Heart left ventricle (tissue), 16 donors: ENCODE measurements at regions not wholly inside any gene's neighbourhood (a gene's known extent, or its start where the extent isn't known, plus 50 kb on each side); places are given as distances from the start of the nearest gene placed in this dataset.
"Not testable (repeated sequence)": the region's sequence is repeated elsewhere in the genome, so short reads cannot be mapped to it uniquely, and the experiment has no call there.

ENCODE experiments used
- ATAC-seq, 4 donors: fragments of 200-7000 bp; cut with Tn5 transposase; one replicate each; pipeline ENCODE4 v1.9.1; 2020 to 2022; ENCODE audit warnings: moderate library complexity in 4 of 4, mild to moderate bottlenecking in 3 of 4, moderate number of reproducible peaks in 1 of 4
- DNase-seq, 5 donors: peaks; one replicate each; pipeline ENCODE4 v3.0.0-alpha.2; 2020
- H3K27ac ChIP-seq, 12 donors: fragments of 200-600 bp; sonication (generic) in 4 of 12; one replicate each; pipeline versions ENCODE4 v1.5.0 to v1.8.0; 2016 to 2022; ENCODE audit warnings: mild to moderate bottlenecking in 2 of 12
- H3K27me3 ChIP-seq, 9 donors: fragments of 200-600 bp; sonication (generic) in 2 of 9; one replicate each; pipeline versions ENCODE4 v1.5.1 to v1.8.0; 2016 to 2022; ENCODE audit warnings: mild to moderate bottlenecking in 3 of 9
- H3K36me3 ChIP-seq, 9 donors: fragments of 200-600 bp; sonication (generic) in 2 of 9; one replicate each; pipeline versions ENCODE4 v1.5.0 to v1.8.0; 2018 to 2022; ENCODE audit warnings: mild to moderate bottlenecking in 2 of 9
- H3K4me1 ChIP-seq, 12 donors: fragments of 200-600 bp; sonication (generic) in 4 of 12; one replicate each; pipeline versions ENCODE4 v1.5.0 to v1.8.0; 2016 to 2022; ENCODE audit warnings: mild to moderate bottlenecking in 3 of 12
- H3K4me3 ChIP-seq, 12 donors: fragments of 200-600 bp; sonication (generic) in 4 of 12; one replicate each; pipeline versions ENCODE4 v1.5.0 to v1.8.0; 2017 to 2022; ENCODE audit warnings: mild to moderate bottlenecking in 9 of 12, moderate library complexity in 4 of 12
- H3K9me3 ChIP-seq, 12 donors: fragments of 200-600 bp; sonication (generic) in 4 of 12; one replicate each; pipeline versions ENCODE4 v1.5.0 to v1.8.0; 2016 to 2022; ENCODE audit warnings: mild to moderate bottlenecking in 1 of 12
- CTCF ChIP-seq, 12 donors: fragments of 200-600 bp; sonication (generic) in 4 of 12; IDR thresholded peaks; one replicate each; pipeline versions ENCODE4 v1.5.0 to v1.8.0; 2018 to 2022; ENCODE audit warnings: antibody characterized with exemption in 12 of 12, mild to moderate bottlenecking in 5 of 12
- POLR2A ChIP-seq, 2 donors: fragments of 450-650 bp; IDR thresholded peaks; one replicate each; pipeline ENCODE4 v1.6.1; 2017; ENCODE audit warnings: antibody characterized with exemption in 2 of 2, mild to moderate bottlenecking in 2 of 2, moderate library complexity in 2 of 2
- WGBS, 4 donors: extraction: QIAGEN DNeasy Blood & Tissue Kit in 2 of 4; methylation state at CpG; one replicate each; pipeline versions ENCODE4 v1.1.5 to v1.1.7; 2013 to 2018; 5-methylcytosine and 5-hydroxymethylcytosine counted together
- intact Hi-C, 10 donors: fragments of 100-400 bp; cut with DNase I; formaldehyde crosslinking; loops; one replicate each; pipeline versions ENCODE4 v1.11.1 to v1.14.2; 2022
- donor health status: ischemic (EF 13 %, LVEDD 7.1; RV severe dilation, severe dysfunction).
- donor health status: healthy with polysubstance abuse.
- donor health status: DM: no; HTN: yes; CAD: no.
- donor health status: DM: no; HTN: no; CAD: no.
- donor health status: ischemic (EF 25% LVEDD 6.9; RV normal size, moderate dysfunction).
- donor health status: ischemic (EF 25% LVEDD 5.7; RV mildly dilated, moderate dysfunction).
- donor health status: healthy.
- donor health status: DM: yes; HTN: yes; CAD: no.
- donor health status: ischemic (EF 35%, LVEDD 5.7; RV mildly dilated, moderate dysfunction).
- donor health status: nonischemic (EF 11% LVEDD 7.7; RV severe dilation, severe dysfunction).
- donor health status: DM: yes; HTN: yes; CAD: no.
- donor health status: PGD.
- donor health status: ischemic (EF 29% LVEDD 5.4; RV normal size, mild dysfunction).
- donor health status: nonischemic (EF 23%, LVEDD 6.1; RV moderate dilation, normal function).

- H3K9me3 ChIP-seq = peaks cover 0 to 3% (median 0%) of the 10 kb centered on the region in 12 donors
- TF ChIP-seq POLR2A (IDR thresholded peaks at IDR 0.05) = no peak
- no peak for TF ChIP-seq CTCF (IDR thresholded peaks at IDR 0.05)
- no peak overlapping the region for H3K27ac ChIP-seq
- no peak overlapping the region for H3K4me3 ChIP-seq
- intact Hi-C loops = no loop called here
- 77 to 85% (median 83%) methylated on average over 11 of the region's 11 CpGs for WGBS, 4 donors
- H3K4me1 ChIP-seq = no peaks in the 10 kb centered on the region
- H3K36me3 ChIP-seq = no peaks in the 10 kb centered on the region
- ATAC-seq (no peak), DNase-seq (no peak)
- no peaks in the 10 kb centered on the region for H3K27me3 ChIP-seq
Observed at GRCh38 chr5:1983919-1984695, 101.4 kb upstream of the IRX4 start.

GRCh38 chr5:1983401-1983800 is 100.7 kb upstream of the IRX4 start:
- H3K36me3 ChIP-seq = no peaks in the 10 kb centered on the region
- H3K27ac ChIP-seq = no peak overlapping the region
- TF ChIP-seq POLR2A (IDR thresholded peaks at IDR 0.05) = no peak
- TF ChIP-seq CTCF (IDR thresholded peaks at IDR 0.05) = no peak
- no peak overlapping the region for H3K4me3 ChIP-seq
- ATAC-seq = no peak
- no peaks in the 10 kb centered on the region for H3K4me1 ChIP-seq
- no peak for DNase-seq
- intact Hi-C loops = no loop called here
- no peaks in the 10 kb centered on the region for H3K9me3 ChIP-seq
- WGBS, 4 donors = 90 to 93% (median 92%) methylated on average over 18 of the region's 18 CpGs
- no peaks in the 10 kb centered on the region for H3K27me3 ChIP-seq

- H3K27me3 ChIP-seq, H3K36me3 ChIP-seq, DNase-seq, H3K27ac ChIP-seq, H3K9me3 ChIP-seq, H3K4me3 ChIP-seq, ATAC-seq, H3K4me1 ChIP-seq, intact Hi-C loops: not testable (repeated sequence)
- 68 to 83% (median 78%) methylated on average over 8 of the region's 8 CpGs for WGBS, 4 donors
Observed at GRCh38 chr5:1982561-1982960, 99.8 kb upstream of the IRX4 start.

- no peak overlapping the region for H3K27ac ChIP-seq
- TF ChIP-seq POLR2A (IDR thresholded peaks at IDR 0.05) (no peak), CTCF (IDR thresholded peaks at IDR 0.05) (peak in 9 of 12 donors; percentile 6 to 46 (median 29))
- intact Hi-C loops = loop anchor here in 1 of 10 donors (2.0 to 5.0 kb wide), 2 partner anchors 63 to 176 kb away; no protein-coding TSS in a partner anchor
Observed at GRCh38 chr5:1975898-1976765, 93.4 kb upstream of the IRX4 start.

More at GRCh38 chr5:1975898-1976765, 93.4 kb upstream of the IRX4 start:
- Histone ChIP-seq H3K4me1 (no peaks in the 10 kb centered on the region), H3K36me3 (no peaks in the 10 kb centered on the region), H3K4me3 (no peak overlapping the region), H3K27me3 (no peaks in the 10 kb centered on the region), H3K9me3 (peaks cover 0 to 9% (median 0%) of the 10 kb centered on the region in 12 donors)
- 74 to 83% (median 80%) methylated on average over 12 of the region's 12 CpGs for WGBS, 4 donors
- no peak for ATAC-seq
- no peak for DNase-seq
